ENCODE measurements at regions not wholly inside any gene's neighbourhood (a gene's known extent, or its start where the extent isn't known, plus 50 kb on each side); places are given as distances from the start of the nearest gene placed in this dataset.

DNA sequence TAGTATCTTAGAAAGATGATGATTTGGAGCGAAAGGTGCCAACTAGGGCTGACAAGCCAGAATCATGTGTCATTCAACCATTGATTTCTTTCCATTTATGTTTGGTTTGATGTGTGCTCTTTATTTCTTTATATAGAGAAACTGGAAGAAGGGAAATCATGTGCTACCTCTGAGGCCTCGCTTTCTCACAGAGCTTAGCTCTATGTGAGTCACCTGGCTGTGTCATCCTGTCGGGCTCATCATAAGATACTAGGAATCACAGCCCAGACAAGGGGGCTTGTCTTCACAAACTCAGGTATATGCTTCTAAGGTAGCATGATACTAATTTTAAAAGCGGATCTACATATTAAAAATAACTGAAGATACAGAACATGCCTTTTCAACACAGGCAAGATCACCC, 81.7 kb upstream of the GPM6B start:
- TF ChIP-seq, protein P1, sequence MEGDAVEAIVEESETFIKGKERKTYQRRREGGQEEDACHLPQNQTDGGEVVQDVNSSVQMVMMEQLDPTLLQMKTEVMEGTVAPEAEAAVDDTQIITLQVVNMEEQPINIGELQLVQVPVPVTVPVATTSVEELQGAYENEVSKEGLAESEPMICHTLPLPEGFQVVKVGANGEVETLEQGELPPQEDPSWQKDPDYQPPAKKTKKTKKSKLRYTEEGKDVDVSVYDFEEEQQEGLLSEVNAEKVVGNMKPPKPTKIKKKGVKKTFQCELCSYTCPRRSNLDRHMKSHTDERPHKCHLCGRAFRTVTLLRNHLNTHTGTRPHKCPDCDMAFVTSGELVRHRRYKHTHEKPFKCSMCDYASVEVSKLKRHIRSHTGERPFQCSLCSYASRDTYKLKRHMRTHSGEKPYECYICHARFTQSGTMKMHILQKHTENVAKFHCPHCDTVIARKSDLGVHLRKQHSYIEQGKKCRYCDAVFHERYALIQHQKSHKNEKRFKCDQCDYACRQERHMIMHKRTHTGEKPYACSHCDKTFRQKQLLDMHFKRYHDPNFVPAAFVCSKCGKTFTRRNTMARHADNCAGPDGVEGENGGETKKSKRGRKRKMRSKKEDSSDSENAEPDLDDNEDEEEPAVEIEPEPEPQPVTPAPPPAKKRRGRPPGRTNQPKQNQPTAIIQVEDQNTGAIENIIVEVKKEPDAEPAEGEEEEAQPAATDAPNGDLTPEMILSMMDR (IDR thresholded peaks at IDR 0.05; ENCODE audit: low read depth, low read length, poor library complexity, severe bottlenecking), result no peak
- TF ChIP-seq EZH2phosphoT487 (IDR thresholded peaks at IDR 0.05; ENCODE audit: borderline replicate concordance, low read length), result no peak
